Keratinocyte (primary cell): ENCODE measurements at regions not wholly inside any gene's neighbourhood (a gene's known extent, or its start where the extent isn't known, plus 50 kb on each side); places are given as distances from the start of the nearest gene placed in this dataset.

Experiments
- DNase-seq: peaks from one replicate; pipeline ENCODE4 v3.0.0-alpha.2; 2011; ENCODE audit warnings: low read depth, missing footprints, low spot score
- FAIRE-seq: peaks from 2 replicates; lab custom pipeline; 2011; peaks lifted over from hg19 to GRCh38; lab: Jason Lieb, UNC
- H2AFZ ChIP-seq: 2 replicates; pipeline ENCODE4 v1.6.0; 2012; ENCODE audit warnings: low read length, control low read depth, inconsistent platforms; ENCODE audit not compliant: control insufficient read depth
- H3K27ac ChIP-seq: 2 replicates; pipeline ENCODE4 v1.5.1; 2011; ENCODE audit warnings: low read length; ENCODE audit not compliant: control insufficient read depth, insufficient read depth
- H3K27me3 ChIP-seq: 3 replicates; pipeline ENCODE4 v1.6.0; 2011; ENCODE audit warnings: low read length; ENCODE audit not compliant: control insufficient read depth, insufficient read depth; ENCODE audit errors: extremely low read depth
- H3K36me3 ChIP-seq, 2 experiments: 2 replicates in 1 of 2; 3 replicates in 1 of 2; pipeline ENCODE4 v1.5.1; 2011; ENCODE audit warnings: low read length in 2 of 2, mild to moderate bottlenecking in 1 of 2; ENCODE audit not compliant: control insufficient read depth in 2 of 2, insufficient read depth in 2 of 2; ENCODE audit errors: extremely low read depth in 1 of 2
- H3K4me1 ChIP-seq: 3 replicates; pipeline ENCODE4 v1.5.1; 2011; ENCODE audit warnings: low read length; ENCODE audit not compliant: control insufficient read depth, insufficient read depth; ENCODE audit errors: extremely low read depth
- H3K4me2 ChIP-seq: 3 replicates; pipeline ENCODE4 v1.6.0; 2011; ENCODE audit warnings: low read depth, low read length; ENCODE audit not compliant: control insufficient read depth, insufficient read depth; ENCODE audit errors: extremely low read depth
- H3K4me3 ChIP-seq, 3 experiments: fragments of 200-600 bp in 1 of 3; sonication (generic) in 1 of 3; 2 replicates in 2 of 3; 3 replicates in 1 of 3; pipeline ENCODE4 v1.5.1; 2011 to 2016; ENCODE audit warnings: low read length in 3 of 3, mild to moderate bottlenecking in 3 of 3, control low read depth in 2 of 3, inconsistent platforms in 1 of 3, low read depth in 1 of 3, mixed read lengths in 1 of 3, mixed run types in 1 of 3, moderate library complexity in 1 of 3; ENCODE audit not compliant: control insufficient read depth in 2 of 3, insufficient read depth in 2 of 3; ENCODE audit errors: extremely low read depth in 1 of 3
- H3K79me2 ChIP-seq: 2 replicates; pipeline ENCODE4 v1.6.0; 2012; ENCODE audit warnings: low read length; ENCODE audit not compliant: control insufficient read depth, insufficient read depth
- H3K9ac ChIP-seq: 3 replicates; pipeline ENCODE4 v1.6.0; 2011; ENCODE audit warnings: low read length; ENCODE audit not compliant: control insufficient read depth, insufficient read depth; ENCODE audit errors: extremely low read depth
- H3K9me1 ChIP-seq: 3 replicates; pipeline ENCODE4 v1.6.0; 2011; ENCODE audit warnings: low read length; ENCODE audit not compliant: control insufficient read depth, insufficient read depth; ENCODE audit errors: extremely low read depth
- H3K9me3 ChIP-seq: 2 replicates; pipeline ENCODE4 v1.5.1; 2012; ENCODE audit warnings: low read depth, low read length; ENCODE audit not compliant: control insufficient read depth
- H4K20me1 ChIP-seq: 3 replicates; pipeline ENCODE4 v1.6.0; 2011; ENCODE audit warnings: low read length; ENCODE audit not compliant: control insufficient read depth, insufficient read depth; ENCODE audit errors: extremely low read depth
- EZH2 ChIP-seq: IDR thresholded peaks from one replicate; pipeline ENCODE4 v1.6.1; 2012; ENCODE audit warnings: inconsistent platforms, mild to moderate bottlenecking, low read length, moderate library complexity
- dilution Hi-C: fragments of 300-500 bp; cut with MboI; formaldehyde crosslinking; loops from one replicate; pipeline ENCODE4 v1.7.0; 2020; ENCODE audit warnings: low sequenced_read_pairs; ENCODE audit not compliant: extremely low pct_ligation_motif_present
- TF ChIP-seq, protein P1 (sequence below), 3 experiments: IDR thresholded peaks in 1 of 3; conservative IDR thresholded peaks in 1 of 3; optimal IDR thresholded peaks in 1 of 3; 2 replicates in 2 of 3; 3 replicates in 1 of 3; pipeline versions ENCODE3 to v1.5.1; 2011; ENCODE audit warnings: low read length in 3 of 3, mild to moderate bottlenecking in 3 of 3, moderate library complexity in 2 of 3, control low read depth in 1 of 3, inconsistent platforms in 1 of 3; ENCODE audit not compliant: insufficient read depth in 2 of 3; ENCODE audit errors: extremely low read depth in 1 of 3

GRCh38 chr5:114053372-114053771 lies 308.5 kb upstream of the KCNN2 start:
- no peak overlapping the region for H3K9ac ChIP-seq
- H3K4me2 ChIP-seq: no peak overlapping the region
- no peak overlapping the region for H3K4me3 ChIP-seq
- H3K27me3 ChIP-seq: peaks cover 40% of the 10 kb centered on the region
- H3K4me1 ChIP-seq: no peaks in the 10 kb centered on the region
- no peaks in the 10 kb centered on the region for H3K36me3 ChIP-seq
- no peaks in the 10 kb centered on the region for H4K20me1 ChIP-seq
- H3K9me3 ChIP-seq: no peaks in the 10 kb centered on the region
- dilution Hi-C loops: no loop called here
- no peaks in the 10 kb centered on the region for H3K79me2 ChIP-seq
- no peaks in the 10 kb centered on the region for H3K9me1 ChIP-seq
- FAIRE-seq: no peak
- TF ChIP-seq, protein P1, sequence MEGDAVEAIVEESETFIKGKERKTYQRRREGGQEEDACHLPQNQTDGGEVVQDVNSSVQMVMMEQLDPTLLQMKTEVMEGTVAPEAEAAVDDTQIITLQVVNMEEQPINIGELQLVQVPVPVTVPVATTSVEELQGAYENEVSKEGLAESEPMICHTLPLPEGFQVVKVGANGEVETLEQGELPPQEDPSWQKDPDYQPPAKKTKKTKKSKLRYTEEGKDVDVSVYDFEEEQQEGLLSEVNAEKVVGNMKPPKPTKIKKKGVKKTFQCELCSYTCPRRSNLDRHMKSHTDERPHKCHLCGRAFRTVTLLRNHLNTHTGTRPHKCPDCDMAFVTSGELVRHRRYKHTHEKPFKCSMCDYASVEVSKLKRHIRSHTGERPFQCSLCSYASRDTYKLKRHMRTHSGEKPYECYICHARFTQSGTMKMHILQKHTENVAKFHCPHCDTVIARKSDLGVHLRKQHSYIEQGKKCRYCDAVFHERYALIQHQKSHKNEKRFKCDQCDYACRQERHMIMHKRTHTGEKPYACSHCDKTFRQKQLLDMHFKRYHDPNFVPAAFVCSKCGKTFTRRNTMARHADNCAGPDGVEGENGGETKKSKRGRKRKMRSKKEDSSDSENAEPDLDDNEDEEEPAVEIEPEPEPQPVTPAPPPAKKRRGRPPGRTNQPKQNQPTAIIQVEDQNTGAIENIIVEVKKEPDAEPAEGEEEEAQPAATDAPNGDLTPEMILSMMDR (optimal IDR thresholded peaks at IDR 0.05 in 1 of 3, IDR thresholded peaks at IDR 0.05 in 1 of 3, conservative IDR thresholded peaks at IDR 0.05 in 1 of 3; ENCODE audit: extremely low read depth in 1 of 3, insufficient read depth in 2 of 3, low read length in 3 of 3): no peak
- no peak for TF ChIP-seq EZH2
- H2AFZ ChIP-seq: no peak overlapping the region
- no peak for DNase-seq
- H3K27ac ChIP-seq: no peak overlapping the region

DNA sequence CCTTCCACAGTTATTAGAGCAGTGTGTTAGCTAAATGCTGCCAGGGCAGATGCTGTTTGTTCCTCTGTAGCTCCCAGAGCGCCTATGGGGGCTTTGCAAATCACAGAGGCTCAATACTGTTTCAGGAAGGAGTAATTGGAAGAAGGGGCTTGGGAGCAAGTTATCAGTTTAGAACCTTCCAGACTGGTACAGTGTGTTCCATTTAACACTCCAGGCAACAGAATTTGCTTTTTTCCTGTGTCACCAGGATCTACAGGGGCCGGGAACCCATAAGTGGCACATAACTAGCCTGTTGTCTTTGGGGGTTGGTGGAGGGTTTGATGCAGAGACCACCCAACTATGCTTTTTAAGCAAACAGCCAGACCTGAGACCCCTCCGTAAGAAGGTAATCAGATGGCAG lies 307.3 kb upstream of the KCNN2 start:
- H3K4me2 ChIP-seq: no peak overlapping the region
- H4K20me1 ChIP-seq: no peaks in the 10 kb centered on the region
- no peak overlapping the region for H2AFZ ChIP-seq
- H3K27ac ChIP-seq: no peak overlapping the region
- H3K36me3 ChIP-seq: no peaks in the 10 kb centered on the region
- TF ChIP-seq EZH2: no peak
- TF ChIP-seq, protein P1 (optimal IDR thresholded peaks at IDR 0.05 in 1 of 3, IDR thresholded peaks at IDR 0.05 in 1 of 3, conservative IDR thresholded peaks at IDR 0.05 in 1 of 3; ENCODE audit: extremely low read depth in 1 of 3, insufficient read depth in 2 of 3, low read length in 3 of 3): no peak
- no peak overlapping the region for H3K4me3 ChIP-seq
- H3K9me3 ChIP-seq: no peaks in the 10 kb centered on the region
- H3K27me3 ChIP-seq: peaks cover 40% of the 10 kb centered on the region
- H3K79me2 ChIP-seq: no peaks in the 10 kb centered on the region
- no peak for DNase-seq
- no peaks in the 10 kb centered on the region for H3K9me1 ChIP-seq
- no peak overlapping the region for H3K9ac ChIP-seq
- no peak for FAIRE-seq
- H3K4me1 ChIP-seq: no peaks in the 10 kb centered on the region
- dilution Hi-C loops: no loop called here
